HG03064 (cell line): ENCODE measurements at regions not wholly inside any gene's neighbourhood (a gene's known extent, or its start where the extent isn't known, plus 50 kb on each side); places are given as distances from the start of the nearest gene placed in this dataset.

Experiments used
- ATAC-seq: cut with Tn5 transposase; IDR thresholded peaks from one replicate; pipeline ENCODE4 v1.9.1; 2021; ENCODE audit warnings: low read depth; ENCODE audit not compliant: unreplicated experiment

DNA sequence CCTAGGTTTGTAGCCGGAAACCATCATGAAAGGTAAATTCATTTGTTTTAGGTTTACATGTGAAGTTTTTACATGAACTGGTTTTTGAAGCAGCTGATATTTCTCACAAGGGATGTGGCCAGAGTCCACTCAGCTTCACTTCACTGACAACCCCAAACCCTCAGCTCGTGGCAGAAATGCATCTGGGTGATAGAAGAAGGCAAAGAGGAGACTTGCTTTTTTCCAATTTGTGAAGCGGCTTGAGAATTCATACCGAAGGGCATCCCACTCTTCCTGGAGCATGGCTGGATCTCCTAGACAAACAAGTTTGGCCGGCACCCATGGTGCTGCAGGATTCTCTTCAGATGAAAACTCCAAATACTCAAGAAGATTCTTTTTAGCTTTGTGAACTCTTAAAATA is 392.8 kb upstream of the CNR1 start:
- no peak for ATAC-seq

DNA sequence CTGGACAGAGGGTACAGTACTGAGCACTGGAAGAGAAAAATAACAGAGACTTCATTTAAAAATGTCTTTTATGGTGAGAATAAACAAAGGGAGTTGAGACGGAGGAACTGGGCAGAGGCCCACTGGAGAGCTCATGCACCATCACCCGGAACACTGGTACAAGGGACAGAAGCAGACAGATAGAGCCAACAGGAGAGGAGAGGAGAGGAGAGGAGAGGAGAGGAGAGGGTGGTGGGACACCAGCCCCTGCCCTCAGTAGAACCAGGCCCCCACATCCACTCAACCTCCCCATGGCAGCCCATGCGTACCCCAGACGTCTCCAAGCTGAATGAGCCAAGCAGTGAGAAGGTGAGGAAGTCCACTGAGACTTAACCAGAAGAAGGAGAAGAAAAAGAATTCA is 390.5 kb upstream of the CNR1 start:
- ATAC-seq: no peak

DNA sequence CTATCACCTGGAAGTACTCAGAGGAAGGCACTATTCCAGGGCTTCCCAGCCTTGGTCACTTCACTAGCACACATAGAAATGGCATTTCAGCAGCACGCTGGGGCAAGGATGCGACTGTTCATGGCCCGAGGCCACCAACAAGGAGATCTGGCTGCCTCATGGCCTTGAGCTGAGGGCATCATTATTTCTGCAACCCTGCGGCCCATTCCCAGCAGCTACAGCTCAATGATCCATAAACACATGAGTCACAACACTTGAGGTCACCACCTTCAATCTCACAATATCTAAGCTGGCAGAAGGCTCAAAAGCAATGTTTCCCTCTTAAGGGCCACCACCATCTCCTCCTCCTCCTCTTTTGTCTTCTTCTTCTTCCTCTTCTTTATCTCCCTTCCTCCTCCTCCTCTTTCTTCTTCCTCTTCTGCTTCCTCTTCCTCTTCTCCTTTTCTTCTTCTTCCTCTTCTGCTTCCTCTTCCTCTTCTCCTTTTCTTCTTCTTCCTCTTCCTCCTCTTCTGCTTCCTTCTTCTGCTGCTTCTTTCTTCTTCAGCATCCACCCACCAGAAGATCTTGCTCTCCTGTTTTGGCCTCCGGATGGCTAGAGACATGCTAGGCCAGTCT is 382.9 kb upstream of the CNR1 start:
- no peak for ATAC-seq

DNA sequence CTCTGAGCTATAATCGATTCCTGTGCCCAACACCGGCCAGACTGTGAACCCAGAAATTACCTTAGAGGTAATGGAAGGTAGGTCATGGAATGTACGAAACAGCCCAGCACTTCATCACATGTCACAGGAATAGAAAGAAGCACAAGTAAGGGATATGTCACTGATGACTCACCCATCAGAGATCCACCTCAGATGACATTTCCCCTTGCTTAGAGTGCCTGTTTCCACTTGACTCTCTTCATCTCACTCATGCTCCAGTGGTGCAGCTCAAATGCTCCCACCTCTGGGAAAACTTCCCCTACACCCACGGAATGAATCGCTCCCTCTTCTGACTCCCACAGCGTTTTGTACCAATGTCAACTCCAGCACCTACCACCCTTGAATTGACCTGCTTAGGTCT is 381.6 kb upstream of the CNR1 start:
- ATAC-seq: no peak

DNA sequence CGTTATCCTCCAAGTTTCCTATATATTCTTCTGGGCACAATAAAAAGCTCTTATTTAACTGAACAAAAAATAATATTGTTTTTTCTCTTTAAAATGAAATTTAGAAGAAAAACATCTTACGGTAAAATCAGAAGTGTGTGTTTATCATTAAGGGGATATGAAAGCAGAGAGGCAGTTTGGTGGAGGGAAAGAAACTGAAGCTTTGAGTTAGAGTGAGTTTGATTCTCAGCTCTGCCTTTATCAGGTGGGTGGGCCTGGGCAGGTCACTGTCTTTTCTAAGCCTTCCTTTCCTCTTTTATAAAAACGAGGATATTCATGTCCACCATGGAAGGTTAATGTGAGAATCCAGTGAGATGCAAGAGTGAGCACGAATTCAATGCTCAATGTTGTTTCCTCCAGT is 379.8 kb upstream of the CNR1 start:
- ATAC-seq: no peak

DNA sequence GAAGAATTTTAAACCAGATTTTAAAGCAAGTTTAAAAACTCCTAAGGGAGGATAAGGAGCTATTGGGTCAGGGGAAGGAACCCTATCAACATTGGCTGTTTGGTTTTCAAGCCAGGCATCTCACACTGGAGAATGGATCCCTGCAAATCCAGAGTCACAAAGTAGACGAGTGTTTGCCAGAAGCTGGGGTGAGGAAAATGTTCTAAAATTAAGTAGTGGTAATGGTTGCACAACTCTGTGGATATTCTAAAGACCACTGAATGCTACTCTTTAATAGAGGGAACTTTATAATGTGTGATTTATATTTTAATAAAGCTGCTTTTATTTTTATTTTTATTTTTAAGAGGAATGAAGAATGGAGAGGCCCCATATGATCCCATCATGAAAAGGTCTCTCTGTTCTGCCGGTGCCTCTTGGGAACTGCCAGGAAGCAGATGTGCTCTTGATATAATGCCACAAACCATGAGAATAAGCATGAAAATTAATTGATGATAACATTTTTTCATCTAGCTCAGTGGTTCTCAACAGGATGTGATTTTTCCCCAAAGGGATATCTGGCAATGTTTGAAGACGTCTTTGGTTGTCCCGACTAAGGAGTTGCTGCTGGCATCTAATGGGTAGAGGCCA is 379.0 kb upstream of the CNR1 start:
- ATAC-seq: no peak

GRCh38 chr6:88539295-88539764 is 373.2 kb upstream of the CNR1 start:
- no peak for ATAC-seq

GRCh38 chr6:88538840-88539239 is 372.7 kb upstream of the CNR1 start:
- no peak for ATAC-seq

DNA sequence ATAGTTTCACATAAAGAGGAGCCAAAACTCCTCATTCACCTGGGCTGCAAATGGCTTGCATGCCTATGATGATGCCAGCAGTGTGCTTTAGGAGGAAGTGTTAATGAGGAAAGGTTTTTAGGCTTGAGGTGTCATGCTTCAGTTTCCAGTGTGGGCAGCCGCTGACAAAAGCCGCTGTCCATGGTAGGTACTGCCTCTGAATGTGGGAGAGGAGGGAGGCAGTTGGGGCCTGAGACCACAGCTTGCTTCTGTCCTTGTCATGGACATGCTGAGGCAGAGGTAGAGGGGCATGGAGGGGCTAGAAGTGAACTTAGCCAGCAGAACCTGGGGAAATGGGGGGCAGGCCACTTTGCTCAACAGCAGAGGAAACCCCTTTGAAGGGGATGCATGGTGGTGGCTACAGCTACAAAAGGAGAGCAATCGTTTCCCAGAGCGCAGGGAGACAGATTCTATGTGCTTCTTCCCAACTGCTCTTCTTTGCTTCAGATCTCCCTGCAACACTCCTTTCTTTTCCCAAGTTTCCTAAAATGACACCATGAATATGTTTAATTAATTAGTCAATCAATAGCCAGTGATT is 372.1 kb upstream of the CNR1 start:
- ATAC-seq: no peak

GRCh38 chr6:88536071-88536625 is 370.0 kb upstream of the CNR1 start:
- ATAC-seq: no peak

DNA sequence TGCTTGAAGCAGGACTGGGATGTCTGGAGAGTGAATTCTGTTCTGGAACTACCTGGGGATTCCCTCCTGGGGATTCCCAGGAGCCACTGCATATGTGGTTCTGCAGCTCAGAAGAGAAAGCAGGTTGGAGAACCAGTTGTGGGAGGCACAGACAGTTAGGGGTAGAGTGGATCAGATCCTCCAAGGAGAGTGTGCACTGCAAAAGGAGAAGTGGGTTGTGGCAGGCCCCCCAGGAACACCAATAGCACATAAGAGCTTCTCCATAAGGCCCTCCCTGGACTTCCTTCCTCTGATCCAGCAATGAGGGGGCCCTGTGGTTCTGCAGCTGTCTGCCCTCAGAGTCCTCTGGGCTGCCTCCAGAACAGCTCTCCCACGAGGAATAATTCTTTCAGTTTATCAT is 369.2 kb upstream of the CNR1 start:
- no peak for ATAC-seq

DNA sequence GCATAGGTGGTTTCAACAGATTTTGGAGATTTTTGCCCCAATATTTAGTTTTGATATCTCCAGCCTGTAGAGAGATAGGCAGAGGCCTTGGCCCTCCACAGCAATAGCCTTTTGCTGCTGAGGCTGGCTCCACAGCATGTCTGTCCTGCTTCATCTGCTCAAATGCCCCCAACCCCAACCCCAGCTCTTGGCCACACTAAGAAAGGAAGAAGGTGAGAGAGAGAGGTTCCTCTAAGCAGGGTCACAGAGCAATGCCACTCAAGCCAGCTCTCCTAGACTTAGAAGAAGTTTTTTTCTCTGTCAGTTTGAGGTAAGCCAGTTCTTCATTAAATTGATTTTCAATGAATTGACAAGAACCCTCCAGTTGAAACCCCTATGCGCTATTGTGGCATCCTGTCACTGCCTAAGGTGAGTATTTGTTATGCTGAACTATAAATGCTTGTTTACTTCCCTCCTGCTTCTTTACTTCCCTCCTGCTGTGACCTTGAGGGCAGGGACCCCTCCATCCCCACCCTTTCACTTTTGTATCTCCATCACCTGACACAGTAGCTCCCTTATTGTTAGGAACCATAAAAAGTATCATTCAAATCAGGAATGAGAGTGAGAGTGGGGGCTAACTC is 366.2 kb upstream of the CNR1 start:
- no peak for ATAC-seq

GRCh38 chr6:88529726-88530125 is 363.6 kb upstream of the CNR1 start:
- ATAC-seq: no peak

DNA sequence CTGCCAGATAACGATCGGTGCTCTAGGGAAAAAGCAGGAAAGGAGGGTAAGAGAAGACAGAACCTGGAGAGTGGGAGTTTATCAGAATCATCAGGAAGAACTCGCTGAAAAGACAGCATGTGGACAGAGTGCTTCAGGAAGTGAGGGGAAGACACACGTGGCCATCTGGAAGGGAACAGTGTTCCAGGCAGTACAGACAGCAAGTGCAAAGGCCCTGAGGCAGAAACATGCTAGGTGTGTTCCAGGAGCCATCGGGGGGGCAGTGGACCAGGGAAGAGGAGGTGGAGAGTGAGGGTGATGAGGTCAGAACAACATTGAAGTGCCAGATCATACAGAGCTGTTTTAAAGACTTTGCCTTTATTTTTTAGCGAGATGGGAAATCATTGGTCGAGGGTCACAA is 354.3 kb upstream of the CNR1 start:
- ATAC-seq: no peak

DNA sequence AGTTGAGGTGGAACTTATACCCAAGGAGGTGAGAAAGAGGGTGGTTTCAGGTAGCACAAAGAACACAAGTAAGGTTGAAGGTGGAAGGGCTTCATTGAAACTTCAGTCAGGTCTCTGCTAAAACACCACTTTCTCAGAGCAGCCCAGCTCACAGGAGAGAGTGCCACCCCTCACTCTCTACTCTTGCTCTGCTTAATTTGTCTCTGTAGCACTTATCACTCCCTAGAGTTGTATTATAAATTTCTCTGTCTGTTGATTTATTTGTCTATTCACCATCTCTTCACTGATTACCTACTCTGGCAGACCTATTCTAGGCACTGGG is 353.8 kb upstream of the CNR1 start:
- no peak for ATAC-seq

- ATAC-seq: no peak
These were observed 353.3 kb upstream of the CNR1 start for GRCh38 chr6:88519301-88520016.

DNA sequence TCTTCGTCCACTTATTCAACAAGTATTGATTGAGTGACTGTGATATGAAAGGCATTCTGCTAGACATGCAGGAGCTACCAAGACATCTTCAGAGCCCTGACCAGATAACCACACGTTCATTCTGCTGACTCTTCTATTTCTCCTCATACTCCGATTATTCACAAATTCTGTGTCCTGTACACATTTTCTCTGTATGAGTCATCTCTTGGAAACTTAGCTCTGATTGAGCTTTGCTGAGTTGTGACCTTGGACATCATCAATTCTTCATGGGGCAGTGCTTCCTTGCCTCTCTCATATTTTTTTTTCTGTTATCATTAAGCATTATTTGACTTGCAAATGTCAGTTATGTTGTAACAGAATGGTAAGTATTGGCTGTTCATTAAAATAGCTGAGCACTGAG is 351.6 kb upstream of the CNR1 start:
- no peak for ATAC-seq

DNA sequence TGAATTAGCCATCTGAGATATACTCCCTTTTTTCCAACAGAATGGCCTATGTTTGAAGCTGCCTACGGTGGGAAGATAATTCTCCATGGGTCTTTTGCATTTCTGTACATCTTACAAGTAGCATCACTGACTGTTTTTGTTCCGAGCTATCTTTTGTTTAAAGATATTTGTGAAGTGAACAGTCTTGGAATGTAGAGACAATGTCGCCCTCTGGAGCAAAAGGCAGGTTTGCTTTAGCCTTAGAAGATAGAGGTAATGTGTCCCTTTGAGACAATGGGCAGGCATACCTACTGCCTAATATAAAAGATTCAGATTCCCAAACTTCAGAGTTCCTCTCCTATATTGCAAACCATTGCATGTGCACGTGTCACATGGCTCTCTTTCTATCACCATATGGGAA is 347.8 kb upstream of the CNR1 start:
- ATAC-seq: no peak

- no peak for ATAC-seq
These were observed 347.3 kb upstream of the CNR1 start for GRCh38 chr6:88513471-88513870.

DNA sequence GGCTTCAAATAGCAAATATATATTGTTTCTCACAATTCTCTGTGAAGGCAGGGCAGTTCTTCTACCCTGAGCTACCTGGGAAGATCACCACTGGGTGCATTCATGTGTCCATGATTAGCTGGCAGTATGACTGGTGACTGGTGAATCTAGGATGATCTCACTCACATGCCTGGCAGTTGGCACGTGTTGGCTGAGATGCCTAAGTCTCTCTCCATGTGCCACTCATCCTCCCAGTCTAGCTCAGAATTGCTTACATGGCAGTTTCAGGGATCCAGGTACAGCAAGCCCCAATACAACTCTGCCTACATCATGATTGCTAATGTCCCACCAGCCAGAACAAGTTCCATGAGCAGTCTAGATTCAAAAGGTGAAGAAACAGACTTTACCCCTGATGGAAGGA is 346.8 kb upstream of the CNR1 start:
- ATAC-seq: no peak

GRCh38 chr6:88502391-88502790 is 336.2 kb upstream of the CNR1 start:
- no peak for ATAC-seq
